ENCODE measurements at regions not wholly inside any gene's neighbourhood (a gene's known extent, or its start where the extent isn't known, plus 50 kb on each side); places are given as distances from the start of the nearest gene placed in this dataset.

DNA sequence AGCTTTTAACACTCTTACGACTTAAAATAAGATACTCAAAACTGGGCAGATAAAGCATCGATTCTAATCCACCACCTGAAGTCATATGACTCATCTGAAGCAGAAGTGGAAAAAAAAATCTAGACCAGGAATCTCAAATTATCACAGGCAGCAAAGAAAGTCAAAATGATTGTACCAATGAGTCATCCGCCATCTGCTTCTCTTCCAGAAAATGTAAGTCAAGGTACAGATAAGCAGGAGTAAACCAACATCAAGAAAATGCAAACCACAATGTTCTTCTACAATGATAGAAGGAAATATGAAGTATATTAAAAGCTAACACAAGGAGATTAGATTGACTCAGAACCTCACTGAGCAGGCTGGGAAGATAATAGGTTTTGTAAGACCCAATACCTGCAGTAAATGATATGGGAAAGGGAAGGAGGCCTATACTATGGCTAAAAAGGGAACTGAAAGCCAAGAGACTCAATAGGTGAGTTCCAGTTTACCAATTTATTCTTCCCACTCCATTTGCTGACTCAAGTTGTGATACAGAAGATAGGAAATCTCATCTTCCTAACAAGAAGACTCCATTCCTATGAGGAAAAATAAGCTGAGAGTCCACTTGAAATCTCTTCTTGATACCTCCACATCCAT is 88.4 kb upstream of the TET2 start:
- FAIRE-seq (no peak), DNase-seq (ENCODE audit: low read depth in 1 of 2, low spot score in 1 of 2) (no peak), ATAC-seq (no peak)
- 52% methylated on average over 3 of the region's 3 CpGs for WGBS (ENCODE audit: missing lambda C conversion rate)
- CTCF ChIA-PET: no interaction called here
- H3K4me3 ChIP-seq: no peak overlapping the region
- TF ChIP-seq, protein P1, sequence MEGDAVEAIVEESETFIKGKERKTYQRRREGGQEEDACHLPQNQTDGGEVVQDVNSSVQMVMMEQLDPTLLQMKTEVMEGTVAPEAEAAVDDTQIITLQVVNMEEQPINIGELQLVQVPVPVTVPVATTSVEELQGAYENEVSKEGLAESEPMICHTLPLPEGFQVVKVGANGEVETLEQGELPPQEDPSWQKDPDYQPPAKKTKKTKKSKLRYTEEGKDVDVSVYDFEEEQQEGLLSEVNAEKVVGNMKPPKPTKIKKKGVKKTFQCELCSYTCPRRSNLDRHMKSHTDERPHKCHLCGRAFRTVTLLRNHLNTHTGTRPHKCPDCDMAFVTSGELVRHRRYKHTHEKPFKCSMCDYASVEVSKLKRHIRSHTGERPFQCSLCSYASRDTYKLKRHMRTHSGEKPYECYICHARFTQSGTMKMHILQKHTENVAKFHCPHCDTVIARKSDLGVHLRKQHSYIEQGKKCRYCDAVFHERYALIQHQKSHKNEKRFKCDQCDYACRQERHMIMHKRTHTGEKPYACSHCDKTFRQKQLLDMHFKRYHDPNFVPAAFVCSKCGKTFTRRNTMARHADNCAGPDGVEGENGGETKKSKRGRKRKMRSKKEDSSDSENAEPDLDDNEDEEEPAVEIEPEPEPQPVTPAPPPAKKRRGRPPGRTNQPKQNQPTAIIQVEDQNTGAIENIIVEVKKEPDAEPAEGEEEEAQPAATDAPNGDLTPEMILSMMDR (IDR thresholded peaks at IDR 0.05): no peak
- TF ChIP-seq EHF (CRISPR knock-in tag; IDR thresholded peaks at IDR 0.05) (no peak), SMC3 (IDR thresholded peaks at IDR 0.05) (no peak), RFX5 (IDR thresholded peaks at IDR 0.05) (no peak), FOSL2 (IDR thresholded peaks at IDR 0.05) (no peak), FOSL2 (CRISPR knock-in tag; IDR thresholded peaks at IDR 0.05) (peak; percentile 22; the same call in 1 of the 2 replicates)
- no peaks in the 10 kb centered on the region for H3K9me3 ChIP-seq
- no peak overlapping the region for H3K4me2 ChIP-seq
- H3K27ac ChIP-seq: no peak overlapping the region
- no peaks in the 10 kb centered on the region for H3K4me1 ChIP-seq
- POLR2A ChIA-PET: no interaction called here

GRCh38 chr4:105059337-105059736 is 87.3 kb upstream of the TET2 start:
- DNase-seq (ENCODE audit: low read depth in 1 of 2, low spot score in 1 of 2) (no peak), ATAC-seq (no peak), FAIRE-seq (no peak)
- no peaks in the 10 kb centered on the region for H3K9me3 ChIP-seq
- H3K4me1 ChIP-seq: no peaks in the 10 kb centered on the region
- H3K27ac ChIP-seq: no peak overlapping the region
- CTCF ChIA-PET: no interaction called here
- H3K4me2 ChIP-seq: no peak overlapping the region
- H3K4me3 ChIP-seq: no peak overlapping the region
- POLR2A ChIA-PET: no interaction called here
- TF ChIP-seq EHMT2 (IDR thresholded peaks at IDR 0.05; ENCODE audit: low read depth): no peak
- TF ChIP-seq, protein P2, sequence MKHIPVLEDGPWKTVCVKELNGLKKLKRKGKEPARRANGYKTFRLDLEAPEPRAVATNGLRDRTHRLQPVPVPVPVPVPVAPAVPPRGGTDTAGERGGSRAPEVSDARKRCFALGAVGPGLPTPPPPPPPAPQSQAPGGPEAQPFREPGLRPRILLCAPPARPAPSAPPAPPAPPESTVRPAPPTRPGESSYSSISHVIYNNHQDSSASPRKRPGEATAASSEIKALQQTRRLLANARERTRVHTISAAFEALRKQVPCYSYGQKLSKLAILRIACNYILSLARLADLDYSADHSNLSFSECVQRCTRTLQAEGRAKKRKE (CRISPR knock-in tag; IDR thresholded peaks at IDR 0.05; ENCODE audit: low read depth): no peak
- TF ChIP-seq REST (IDR thresholded peaks at IDR 0.05): no peak
- no peak for TF ChIP-seq RARB (CRISPR knock-in tag; IDR thresholded peaks at IDR 0.05)
- TF ChIP-seq NPAS2 (CRISPR knock-in tag; IDR thresholded peaks at IDR 0.05; ENCODE audit: borderline replicate concordance): no peak
- TF ChIP-seq, protein P3, sequence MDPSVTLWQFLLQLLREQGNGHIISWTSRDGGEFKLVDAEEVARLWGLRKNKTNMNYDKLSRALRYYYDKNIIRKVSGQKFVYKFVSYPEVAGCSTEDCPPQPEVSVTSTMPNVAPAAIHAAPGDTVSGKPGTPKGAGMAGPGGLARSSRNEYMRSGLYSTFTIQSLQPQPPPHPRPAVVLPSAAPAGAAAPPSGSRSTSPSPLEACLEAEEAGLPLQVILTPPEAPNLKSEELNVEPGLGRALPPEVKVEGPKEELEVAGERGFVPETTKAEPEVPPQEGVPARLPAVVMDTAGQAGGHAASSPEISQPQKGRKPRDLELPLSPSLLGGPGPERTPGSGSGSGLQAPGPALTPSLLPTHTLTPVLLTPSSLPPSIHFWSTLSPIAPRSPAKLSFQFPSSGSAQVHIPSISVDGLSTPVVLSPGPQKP (IDR thresholded peaks at IDR 0.05; ENCODE audit: low read depth, low read length): no peak
- TF ChIP-seq ZC3H11A (IDR thresholded peaks at IDR 0.05): no peak
- TF ChIP-seq FOXS1 (CRISPR knock-in tag; IDR thresholded peaks at IDR 0.05): no peak
- no peak for TF ChIP-seq FOSB (CRISPR knock-in tag; IDR thresholded peaks at IDR 0.05)
- no peak for TF ChIP-seq CHD4 (IDR thresholded peaks at IDR 0.05; ENCODE audit: borderline replicate concordance)
- TF ChIP-seq JUN (IDR thresholded peaks at IDR 0.05): no peak
- TF ChIP-seq NFE2L2 (conservative IDR thresholded peaks at IDR 0.05; ENCODE audit: low read length): no peak
- TF ChIP-seq HEYL (CRISPR knock-in tag; IDR thresholded peaks at IDR 0.05): no peak
- TF ChIP-seq HDAC2 (IDR thresholded peaks at IDR 0.05): no peak
- TF ChIP-seq HOXB5 (CRISPR knock-in tag; IDR thresholded peaks at IDR 0.05): no peak
- TF ChIP-seq ZFP36 (IDR thresholded peaks at IDR 0.05; ENCODE audit: borderline replicate concordance, partially characterized antibody): no peak
- no peak for TF ChIP-seq USF2 (IDR thresholded peaks at IDR 0.05)

Measured in A549 (cell line).